Skeletal muscle cell (primary cell): ENCODE measurements at regions not wholly inside any gene's neighbourhood (a gene's known extent, or its start where the extent isn't known, plus 50 kb on each side); places are given as distances from the start of the nearest gene placed in this dataset.
"Not testable (repeated sequence)": the region's sequence is repeated elsewhere in the genome, so short reads cannot be mapped to it uniquely, and the experiment has no call there.

Experiments used
- DNase-seq: peaks from one replicate; pipeline ENCODE4 v3.0.0-alpha.2; 2010; ENCODE audit warnings: low read depth
- H3K4me3 ChIP-seq: 2 replicates; pipeline ENCODE4 v1.5.1; 2011; ENCODE audit warnings: low read depth, mild to moderate bottlenecking, control low read depth, low read length, moderate library complexity

DNA sequence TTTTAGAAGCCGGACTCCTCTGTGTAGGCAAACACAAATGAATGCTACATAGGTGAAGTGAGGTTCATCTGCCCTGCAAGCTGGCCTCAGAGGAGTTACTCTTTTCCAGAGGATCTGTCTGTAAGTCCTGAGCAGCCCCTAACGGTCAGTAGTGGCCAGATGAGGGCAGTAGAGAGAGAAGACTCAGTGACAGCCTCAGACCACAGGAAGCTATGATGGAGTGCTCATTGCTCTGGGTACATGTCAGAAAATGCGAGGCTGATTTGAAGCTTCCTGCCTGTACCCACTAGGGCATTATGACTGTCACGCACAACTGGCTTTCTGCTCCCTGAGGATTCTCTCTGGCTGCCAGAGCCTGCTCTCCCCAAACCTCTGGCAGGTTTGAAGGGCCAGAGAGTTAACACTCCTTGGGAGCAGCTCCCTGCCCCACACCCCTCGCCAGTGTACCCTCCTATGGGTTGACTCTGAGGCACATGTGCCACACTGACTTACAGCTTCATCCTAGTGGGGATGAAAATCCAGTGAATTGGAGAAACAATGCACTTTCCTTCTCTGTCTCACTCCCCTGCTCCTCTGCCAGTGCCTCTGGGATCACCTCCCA, 141.5 kb downstream of the GABRG2 start:
- no peak for DNase-seq
- H3K4me3 ChIP-seq: no peak overlapping the region

- H3K4me3 ChIP-seq: no peak overlapping the region
- no peak for DNase-seq
Measured at GRCh38 chr5:162214551-162214950, 147.0 kb downstream of the GABRG2 start.

GRCh38 chr5:162217037-162217436, 149.5 kb downstream of the GABRG2 start:
- no peak overlapping the region for H3K4me3 ChIP-seq
- DNase-seq: no peak

DNA sequence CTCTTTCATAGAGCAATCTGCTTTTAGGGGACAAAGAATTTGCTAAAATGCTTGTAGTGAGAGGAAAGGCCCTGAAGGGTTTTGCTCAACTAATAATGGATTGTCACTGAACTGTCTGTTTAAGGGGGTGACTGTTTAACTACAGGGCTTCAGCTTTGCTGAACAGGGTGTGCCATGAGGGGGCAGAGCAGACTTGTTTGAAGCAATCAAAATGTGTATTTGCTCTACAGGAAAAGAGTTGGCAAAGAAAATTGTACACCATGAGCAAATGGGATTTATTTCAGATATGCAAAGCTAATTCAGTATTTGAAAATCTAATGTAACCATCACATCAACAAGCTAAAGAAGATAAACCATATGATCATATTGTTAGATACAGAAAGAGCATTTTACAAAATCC, 154.3 kb downstream of the GABRG2 start:
- no peak overlapping the region for H3K4me3 ChIP-seq
- no peak for DNase-seq

DNA sequence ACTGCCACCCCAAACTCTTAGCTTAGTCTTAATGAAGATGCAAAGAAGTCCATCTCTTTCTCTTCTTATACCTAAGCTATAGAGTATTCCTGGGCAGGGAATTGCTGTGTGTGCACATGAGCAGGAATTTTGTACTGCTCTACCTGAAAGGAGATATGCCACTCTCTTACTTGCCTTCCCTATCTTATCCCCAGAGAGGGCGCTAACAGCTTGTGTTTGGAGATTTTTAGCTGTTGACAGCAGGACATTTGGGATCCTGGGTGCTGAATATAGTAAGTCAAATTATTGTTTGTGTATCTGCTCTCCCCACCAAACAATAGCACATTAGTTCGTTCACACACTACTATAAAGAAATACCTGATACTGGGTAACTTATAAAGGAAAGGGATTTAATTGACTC, 159.5 kb downstream of the GABRG2 start:
- H3K4me3 ChIP-seq: no peak overlapping the region
- no peak for DNase-seq

DNA sequence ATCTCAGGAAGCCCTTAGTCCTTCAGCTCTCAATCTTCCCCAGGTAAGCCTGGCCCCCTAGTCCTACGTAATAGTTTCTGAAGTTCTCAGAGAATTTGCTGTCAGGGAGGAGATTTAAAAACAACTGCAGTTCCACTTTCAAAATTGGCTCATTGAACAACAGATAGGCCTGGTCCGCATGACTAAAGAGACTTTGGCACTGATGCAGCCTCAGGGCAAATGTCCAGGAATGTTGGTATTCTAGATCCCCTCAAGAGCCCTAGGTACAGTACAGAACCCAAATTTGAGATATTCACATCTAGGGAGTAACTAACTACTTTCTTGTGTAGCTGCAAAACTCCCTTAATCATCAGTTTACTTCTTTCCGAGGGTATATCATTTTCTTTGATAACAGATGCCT, 162.8 kb downstream of the GABRG2 start:
- no peak overlapping the region for H3K4me3 ChIP-seq
- no peak for DNase-seq

DNA sequence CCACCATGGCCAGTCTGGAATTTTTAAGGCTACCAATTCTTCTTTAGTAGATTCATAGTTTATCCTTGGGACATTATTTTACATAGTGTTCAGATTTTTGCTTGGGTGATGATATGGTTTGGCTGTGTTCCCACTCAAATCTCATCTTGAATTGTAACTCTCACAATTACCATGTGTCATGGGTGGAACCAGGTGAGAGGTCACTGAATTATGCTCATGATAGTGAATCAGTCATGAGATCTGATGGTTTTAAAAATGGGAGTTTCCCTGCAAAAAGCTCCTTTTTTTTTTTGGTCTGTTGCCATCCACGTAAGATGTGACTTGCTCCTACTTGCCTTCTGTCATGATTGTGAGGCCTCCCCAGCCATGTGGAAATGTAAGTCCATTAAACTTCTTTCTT, 163.9 kb downstream of the GABRG2 start:
- no peak overlapping the region for H3K4me3 ChIP-seq
- DNase-seq: no peak

DNA sequence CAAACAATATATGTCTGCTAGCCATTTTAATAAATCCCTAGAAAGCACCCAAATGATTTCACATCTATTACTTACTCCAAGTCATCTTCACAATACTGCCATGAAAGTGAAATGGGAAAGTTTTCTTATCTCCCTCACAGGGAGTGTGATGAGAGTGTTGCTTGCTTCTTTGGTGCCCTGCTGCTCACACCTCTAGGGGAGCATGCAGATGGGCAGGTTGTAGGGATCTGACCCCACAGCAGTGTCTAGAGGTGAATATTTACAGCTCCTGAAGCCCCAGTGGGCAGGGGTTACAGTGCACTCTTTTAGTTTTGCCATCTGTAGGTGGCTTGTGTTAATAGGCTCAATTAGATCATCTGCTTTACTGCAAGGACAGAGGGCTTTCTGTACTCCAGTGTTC, 173.2 kb downstream of the GABRG2 start:
- no peak for DNase-seq
- H3K4me3 ChIP-seq: no peak overlapping the region

GRCh38 chr5:162242416-162242815, 174.8 kb downstream of the GABRG2 start:
- H3K4me3 ChIP-seq: no peak overlapping the region
- no peak for DNase-seq

GRCh38 chr5:162243651-162244050, 176.1 kb downstream of the GABRG2 start:
- H3K4me3 ChIP-seq: no peak overlapping the region
- no peak for DNase-seq

- DNase-seq: no peak
- H3K4me3 ChIP-seq: no peak overlapping the region
Measured at GRCh38 chr5:162248107-162248713, 180.6 kb downstream of the GABRG2 start.

- DNase-seq: no peak
- H3K4me3 ChIP-seq: no peak overlapping the region
Measured at GRCh38 chr5:162256711-162257110, 189.1 kb downstream of the GABRG2 start.

- no peak for DNase-seq
- H3K4me3 ChIP-seq: no peak overlapping the region
Measured at GRCh38 chr5:162268694-162269481, 201.3 kb downstream of the GABRG2 start.

DNA sequence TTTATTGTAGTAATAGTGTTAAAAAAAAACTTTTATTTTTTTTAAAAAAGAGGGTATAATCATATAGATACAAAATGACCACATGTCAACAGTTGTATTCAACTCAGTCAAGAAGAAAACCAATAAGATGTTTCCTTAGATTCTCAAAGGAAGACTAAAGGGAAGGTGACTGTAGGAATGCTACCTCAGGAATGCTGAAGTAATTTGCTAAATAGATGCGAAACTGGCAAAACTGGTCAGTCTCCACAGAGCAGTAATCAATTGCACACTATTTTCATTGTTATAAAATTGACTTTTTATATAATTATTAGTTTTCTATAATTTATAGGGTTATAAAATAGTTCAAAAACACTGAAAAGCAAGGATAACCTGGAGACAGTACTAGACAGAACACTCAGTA, 204.8 kb downstream of the GABRG2 start:
- no peak for DNase-seq
- no peak overlapping the region for H3K4me3 ChIP-seq

DNA sequence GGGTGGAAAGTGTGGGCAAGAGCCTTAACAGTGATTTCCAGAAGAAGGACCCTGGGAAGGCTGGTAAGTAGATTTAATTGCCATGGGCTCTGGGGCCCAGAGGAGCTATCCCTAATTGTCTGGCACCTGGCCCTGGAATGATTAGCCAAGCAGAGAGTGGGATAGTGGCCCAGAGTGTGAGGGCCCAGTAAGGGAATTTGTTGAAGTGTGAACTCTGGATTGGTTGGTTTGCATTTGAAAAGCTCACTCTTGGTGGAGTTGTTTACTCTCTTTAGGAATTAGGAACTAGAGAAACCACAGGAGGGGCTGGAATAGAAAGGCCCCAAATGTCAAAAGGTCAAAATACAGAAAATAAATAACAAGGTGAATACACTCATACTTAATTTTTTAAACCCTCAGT, 207.1 kb downstream of the GABRG2 start:
- H3K4me3 ChIP-seq: no peak overlapping the region
- no peak for DNase-seq

GRCh38 chr5:162275387-162275786, 207.8 kb downstream of the GABRG2 start:
- DNase-seq, H3K4me3 ChIP-seq: not testable (repeated sequence)

DNA sequence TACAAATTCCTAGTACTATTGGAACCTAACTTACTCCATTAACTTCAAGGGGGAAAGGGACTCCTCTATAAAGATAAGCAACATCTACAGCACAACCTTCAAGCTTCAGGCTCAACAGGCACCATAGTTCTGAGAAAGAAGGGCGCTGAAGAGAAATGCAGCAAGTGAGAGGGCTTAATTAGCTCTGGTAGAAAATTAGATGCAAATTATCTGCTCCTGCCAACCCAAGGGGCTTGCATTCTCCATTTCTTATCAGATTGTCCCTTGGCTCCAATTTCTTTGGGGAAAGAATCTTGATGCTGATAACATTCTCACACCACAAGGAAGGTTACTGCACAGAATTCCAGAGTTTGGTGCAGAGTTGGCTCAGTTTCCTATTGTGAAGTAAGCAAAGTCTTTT, 214.6 kb downstream of the GABRG2 start:
- no peak overlapping the region for H3K4me3 ChIP-seq
- DNase-seq: no peak

DNA sequence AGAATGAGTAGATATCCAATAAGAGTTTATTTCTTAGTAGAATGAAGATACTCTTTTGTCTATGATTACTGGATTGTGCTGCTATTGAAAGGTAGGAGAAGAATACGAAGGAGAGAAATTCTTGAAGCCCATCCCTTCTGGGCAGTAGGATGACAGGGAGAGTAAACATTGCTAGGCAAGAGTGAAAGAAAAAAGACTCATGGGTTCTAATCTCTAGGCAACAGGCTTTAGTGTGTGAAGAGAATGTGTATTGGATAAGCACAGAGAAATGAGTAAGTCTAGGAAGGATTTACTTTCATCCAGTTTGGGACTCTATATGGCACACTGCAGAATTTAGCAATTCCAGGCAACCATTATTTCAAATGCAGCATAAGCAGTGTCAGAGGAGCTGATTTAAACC, 216.0 kb downstream of the GABRG2 start:
- DNase-seq: no peak
- H3K4me3 ChIP-seq: no peak overlapping the region

DNA sequence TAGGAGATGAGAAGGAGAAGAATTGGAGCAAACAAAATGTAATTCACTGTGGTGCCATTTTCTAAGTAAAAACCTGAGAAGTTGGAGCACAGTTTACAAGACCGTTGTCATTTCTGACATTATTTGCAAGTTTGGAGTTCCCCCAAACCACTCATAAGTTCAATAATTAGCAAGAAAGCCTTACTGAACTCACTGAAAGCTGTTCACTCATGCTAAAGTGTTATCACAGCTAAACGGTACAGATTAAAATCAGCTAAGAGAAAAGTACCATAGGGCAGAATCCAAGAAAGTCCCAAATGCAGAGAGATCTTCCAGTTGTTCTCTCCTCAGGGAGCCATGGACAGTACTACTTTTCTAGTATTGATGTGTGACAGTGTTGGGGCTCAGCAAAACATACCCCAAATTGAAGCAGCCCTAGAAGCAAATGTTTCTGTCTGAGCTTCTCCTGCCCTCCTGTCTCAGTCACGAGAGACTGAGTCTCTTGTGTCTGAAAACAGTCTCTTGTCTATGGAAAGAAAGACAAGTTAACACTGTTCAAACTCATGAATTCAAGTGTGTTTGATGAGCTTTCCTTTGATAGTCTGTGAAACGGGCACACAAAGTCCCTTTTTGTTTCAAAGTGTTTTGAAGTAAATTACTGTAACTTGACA, 221.2 kb downstream of the GABRG2 start:
- DNase-seq: no peak
- no peak overlapping the region for H3K4me3 ChIP-seq

GRCh38 chr5:162289489-162289888, 221.9 kb downstream of the GABRG2 start:
- no peak for DNase-seq
- no peak overlapping the region for H3K4me3 ChIP-seq
